HG02870 (cell line): ENCODE measurements at regions not wholly inside any gene's neighbourhood (a gene's known extent, or its start where the extent isn't known, plus 50 kb on each side); places are given as distances from the start of the nearest gene placed in this dataset.

Source experiments
- ATAC-seq: cut with Tn5 transposase; IDR thresholded peaks from one replicate; pipeline ENCODE4 v1.9.1; 2021; ENCODE audit warnings: mild to moderate bottlenecking, moderate library complexity; ENCODE audit not compliant: unreplicated experiment

GRCh38 chr3:5270666-5271371 lies 83.3 kb downstream of the EDEM1 start:
- no peak for ATAC-seq

GRCh38 chr3:5271372-5271683 lies 83.8 kb downstream of the EDEM1 start:
- peak; percentile 78 for ATAC-seq

GRCh38 chr3:5272387-5272786 lies 84.9 kb downstream of the EDEM1 start:
- ATAC-seq: no peak

GRCh38 chr3:5274091-5274490 lies 86.6 kb downstream of the EDEM1 start:
- no peak for ATAC-seq

- ATAC-seq: no peak
Observed at GRCh38 chr3:5275529-5275928, 88.0 kb downstream of the EDEM1 start.

GRCh38 chr3:5276934-5277333 lies 89.4 kb downstream of the EDEM1 start:
- ATAC-seq: no peak

GRCh38 chr3:5277612-5278236 lies 90.2 kb downstream of the EDEM1 start:
- no peak for ATAC-seq

- ATAC-seq: no peak
Observed at GRCh38 chr3:5278666-5279065, 91.2 kb downstream of the EDEM1 start.

- ATAC-seq: no peak
Observed at GRCh38 chr3:5282703-5283102, 95.2 kb downstream of the EDEM1 start.

- ATAC-seq: no peak
Observed at GRCh38 chr3:5285439-5285838, 97.9 kb downstream of the EDEM1 start.

GRCh38 chr3:5290915-5291314 lies 103.4 kb downstream of the EDEM1 start:
- no peak for ATAC-seq

GRCh38 chr3:5292512-5292911 lies 105.0 kb downstream of the EDEM1 start:
- no peak for ATAC-seq

GRCh38 chr3:5293207-5293606 lies 105.7 kb downstream of the EDEM1 start:
- ATAC-seq: no peak

GRCh38 chr3:5294356-5294755 lies 106.8 kb downstream of the EDEM1 start:
- ATAC-seq: no peak

- no peak for ATAC-seq
Observed at GRCh38 chr3:5295191-5295690, 107.7 kb downstream of the EDEM1 start.

- no peak for ATAC-seq
Observed at GRCh38 chr3:5296362-5296761, 108.9 kb downstream of the EDEM1 start.

- ATAC-seq: no peak
Observed at GRCh38 chr3:5297895-5298294, 110.4 kb downstream of the EDEM1 start.

- peak; percentile 98 for ATAC-seq
Observed at GRCh38 chr3:5298453-5298852, 110.9 kb downstream of the EDEM1 start.

- ATAC-seq: no peak
Observed at GRCh38 chr3:5299161-5299560, 111.7 kb downstream of the EDEM1 start.

- ATAC-seq: no peak
Observed at GRCh38 chr3:5300638-5301037, 113.1 kb downstream of the EDEM1 start.

- no peak for ATAC-seq
Observed at GRCh38 chr3:5301651-5302297, 114.3 kb downstream of the EDEM1 start.

- ATAC-seq: no peak
Observed at GRCh38 chr3:5302661-5303060, 115.2 kb downstream of the EDEM1 start.
